CD14-positive monocyte (primary cell): ENCODE measurements at regions not wholly inside any gene's neighbourhood (a gene's known extent, or its start where the extent isn't known, plus 50 kb on each side); places are given as distances from the start of the nearest gene placed in this dataset.

Experiments
- DNase-seq, 3 donors: peaks; one replicate each; pipeline ENCODE4 v3.0.0-alpha.2; 2011 to 2022
- H2AFZ ChIP-seq: 2 replicates; pipeline ENCODE4 v1.6.0; 2012; ENCODE audit warnings: mild to moderate bottlenecking, low read depth, low read length, inconsistent platforms; ENCODE audit not compliant: insufficient read depth, poor library complexity, severe bottlenecking
- H3K27ac ChIP-seq, 2 donors: 1 replicate in 1 of 2; 2 replicates in 1 of 2; pipeline ENCODE4 v1.5.1; 2012 to 2013; ENCODE audit warnings: low read length in 2 of 2, control low read depth in 1 of 2, inconsistent platforms in 1 of 2, low read depth in 1 of 2, mild to moderate bottlenecking in 1 of 2
- H3K27me3 ChIP-seq, 2 donors: one replicate each; pipeline versions ENCODE4 v1.6.0 to v1.6.1; 2011 to 2013; ENCODE audit warnings: low read length in 2 of 2; ENCODE audit not compliant: control insufficient read depth in 2 of 2, insufficient read depth in 2 of 2
- H3K36me3 ChIP-seq, 2 donors: replicated peaks in 1 of 2; 1 replicate in 1 of 2; 2 replicates in 1 of 2; pipeline versions ENCODE4 v1.5.1 to v1.6.1; 2012 to 2013; ENCODE audit warnings: low read length in 2 of 2, control low read depth in 1 of 2, inconsistent platforms in 1 of 2, mild to moderate bottlenecking in 1 of 2; ENCODE audit not compliant: insufficient read depth in 2 of 2, control insufficient read depth in 1 of 2
- H3K4me1 ChIP-seq, 2 donors: 1 replicate in 1 of 2; 2 replicates in 1 of 2; pipeline versions ENCODE4 v1.5.1 to v1.6.1; 2012 to 2013; ENCODE audit warnings: low read length in 2 of 2, control low read depth in 1 of 2, inconsistent platforms in 1 of 2, mild to moderate bottlenecking in 1 of 2, moderate library complexity in 1 of 2; ENCODE audit not compliant: insufficient read depth in 2 of 2, control insufficient read depth in 1 of 2
- H3K4me2 ChIP-seq: replicated peaks from 2 replicates; pipeline ENCODE3; 2012; ENCODE audit warnings: low read length, moderate library complexity, mild to moderate bottlenecking; ENCODE audit not compliant: poor library complexity, severe bottlenecking; ENCODE audit errors: extremely low read depth
- H3K4me3 ChIP-seq, 3 experiments: fragments of 200-600 bp in 1 of 3; sonication (generic) in 1 of 3; replicated peaks in 1 of 3; 1 replicate in 2 of 3; 2 replicates in 1 of 3; pipeline ENCODE4 v1.5.1; 2011 to 2013; ENCODE audit warnings: low read length in 3 of 3, mild to moderate bottlenecking in 3 of 3, control low read depth in 2 of 3, low read depth in 2 of 3, inconsistent platforms in 1 of 3, moderate library complexity in 1 of 3
- H3K79me2 ChIP-seq: 2 replicates; pipeline ENCODE4 v1.6.0; 2012; ENCODE audit warnings: mild to moderate bottlenecking, control low read depth, inconsistent platforms, low read length, moderate library complexity; ENCODE audit not compliant: insufficient read depth
- H3K9ac ChIP-seq: 2 replicates; pipeline ENCODE4 v1.6.0; 2017; ENCODE audit warnings: low read length, mild to moderate bottlenecking; ENCODE audit not compliant: insufficient read depth, poor library complexity, severe bottlenecking
- H3K9me3 ChIP-seq, 2 donors: replicated peaks in 1 of 2; 1 replicate in 1 of 2; 2 replicates in 1 of 2; pipeline versions ENCODE4 v1.5.1 to v1.6.1; 2012 to 2013; ENCODE audit warnings: low read length in 2 of 2, control low read depth in 1 of 2; ENCODE audit not compliant: control insufficient read depth in 1 of 2, insufficient read depth in 1 of 2
- H4K20me1 ChIP-seq: 2 replicates; pipeline ENCODE4 v1.6.0; 2012; ENCODE audit warnings: mild to moderate bottlenecking, low read length, control low read depth, moderate library complexity; ENCODE audit not compliant: insufficient read depth
- H3K27ac Mint-ChIP-seq, 7 donors: one replicate each; pipeline ENCODE4 v1.8.0; 2020; ENCODE audit warnings: mild to moderate bottlenecking in 7 of 7, mixed read lengths in 7 of 7, moderate library complexity in 6 of 7, inconsistent platforms in 2 of 7
- H3K27me3 Mint-ChIP-seq, 3 donors: one replicate each; pipeline ENCODE4 v1.8.0; 2021 to 2022; ENCODE audit warnings: low read depth in 3 of 3, mild to moderate bottlenecking in 3 of 3, mixed read lengths in 3 of 3, moderate library complexity in 3 of 3, inconsistent platforms in 1 of 3
- H3K36me3 Mint-ChIP-seq, 2 donors: one replicate each; pipeline ENCODE4 v1.8.0; 2020; ENCODE audit warnings: mixed read lengths in 2 of 2, inconsistent platforms in 1 of 2, mild to moderate bottlenecking in 1 of 2
- H3K4me1 Mint-ChIP-seq: one replicate; pipeline ENCODE4 v1.8.0; 2020; ENCODE audit warnings: mild to moderate bottlenecking, mixed read lengths
- H3K4me3 Mint-ChIP-seq, 2 donors: one replicate each; pipeline ENCODE4 v1.8.0; 2020; ENCODE audit warnings: mild to moderate bottlenecking in 2 of 2, mixed read lengths in 2 of 2, moderate library complexity in 1 of 2
- H3K9me3 Mint-ChIP-seq, 7 donors: one replicate each; pipeline ENCODE4 v1.8.0; 2020 to 2022; ENCODE audit warnings: mixed read lengths in 7 of 7, mild to moderate bottlenecking in 6 of 7, moderate library complexity in 6 of 7, inconsistent platforms in 2 of 7
- CTCF ChIP-seq: fragments of 200-600 bp; IDR thresholded peaks from one replicate; pipeline ENCODE4 v1.8.0; 2022; ENCODE audit warnings: antibody characterized with exemption, mild to moderate bottlenecking
- WGBS: methylation state at CpG from one replicate; pipeline ENCODE4 v1.1.5; 2013; ENCODE audit warnings: missing lambda C conversion rate; ENCODE audit not compliant: insufficient coverage; 5-methylcytosine and 5-hydroxymethylcytosine counted together
- intact Hi-C, 2 donors: fragments of 100-400 bp; cut with micrococcal nuclease; formaldehyde crosslinking; loops; one replicate each; pipeline versions ENCODE4 v1.15.0 to v1.15.1; 2023

GRCh38 chr7:136370137-136370536 is 393.0 kb upstream of the MTPN start:
- Histone ChIP-seq H3K4me1 (no peaks in the 10 kb centered on the region), H3K4me3 (no peak overlapping the region), H3K36me3 (no peaks in the 10 kb centered on the region), H4K20me1 (no peaks in the 10 kb centered on the region), H3K27me3 (no peaks in the 10 kb centered on the region), H3K27ac (no peak overlapping the region), H2AFZ (no peak overlapping the region), H3K79me2 (no peaks in the 10 kb centered on the region), H3K4me2 (no peak overlapping the region), H3K9me3 (no peaks in the 10 kb centered on the region), H3K9ac (no peak overlapping the region)
- no peak for TF ChIP-seq CTCF
- intact Hi-C loops: no loop called here
- Mint-ChIP-seq H3K27ac (no peak overlapping the region), H3K27me3 (no peaks in the 10 kb centered on the region), H3K36me3 (no peaks in the 10 kb centered on the region), H3K9me3 (peaks cover 0 to 7% (median 0%) of the 10 kb centered on the region in 7 donors), H3K4me1 (no peaks in the 10 kb centered on the region), H3K4me3 (no peak overlapping the region)
- no CpG with 5 or more reads among the region's 2 CpGs for WGBS
- no peak for DNase-seq

- 80% methylated on average over 1 of the region's 2 CpGs for WGBS
- Mint-ChIP-seq H3K27ac (no peak overlapping the region), H3K36me3 (no peaks in the 10 kb centered on the region), H3K4me1 (no peaks in the 10 kb centered on the region), H3K27me3 (no peaks in the 10 kb centered on the region), H3K4me3 (no peak overlapping the region), H3K9me3 (peaks cover 0 to 7% (median 0%) of the 10 kb centered on the region in 7 donors)
- H3K4me3 ChIP-seq: no peak overlapping the region
- no peaks in the 10 kb centered on the region for H3K36me3 ChIP-seq
- DNase-seq: no peak
- H4K20me1 ChIP-seq: no peaks in the 10 kb centered on the region
- H3K4me1 ChIP-seq: no peaks in the 10 kb centered on the region
- no peak overlapping the region for H3K4me2 ChIP-seq
- H3K27ac ChIP-seq: no peak overlapping the region
- H3K9ac ChIP-seq: no peak overlapping the region
- no peaks in the 10 kb centered on the region for H3K27me3 ChIP-seq
- H3K79me2 ChIP-seq: no peaks in the 10 kb centered on the region
- no peak overlapping the region for H2AFZ ChIP-seq
- TF ChIP-seq CTCF: no peak
- intact Hi-C loops: no loop called here
- no peaks in the 10 kb centered on the region for H3K9me3 ChIP-seq
Observed at GRCh38 chr7:136369225-136369624, 392.1 kb upstream of the MTPN start.
